Osteocyte (in vitro differentiated cells): ENCODE measurements at regions not wholly inside any gene's neighbourhood (a gene's known extent, or its start where the extent isn't known, plus 50 kb on each side); places are given as distances from the start of the nearest gene placed in this dataset.

Source experiments
- DNase-seq: peaks from one replicate; pipeline ENCODE4 v3.0.0; 2021; ENCODE audit warnings: mixed read lengths; ENCODE audit not compliant: unreplicated experiment; ENCODE audit errors: extremely low spot score
- H3K27ac Mint-ChIP-seq: one replicate; pipeline ENCODE4 v1.8.0; 2021; ENCODE audit warnings: mild to moderate bottlenecking, mixed read lengths; ENCODE audit not compliant: unreplicated experiment
- H3K27me3 Mint-ChIP-seq: one replicate; pipeline ENCODE4 v1.8.0; 2021; ENCODE audit warnings: mixed read lengths; ENCODE audit not compliant: unreplicated experiment
- H3K36me3 Mint-ChIP-seq: one replicate; pipeline ENCODE4 v1.8.0; 2021; ENCODE audit warnings: mixed read lengths; ENCODE audit not compliant: unreplicated experiment
- H3K4me1 Mint-ChIP-seq: one replicate; pipeline ENCODE4 v1.8.0; 2021; ENCODE audit warnings: mixed read lengths; ENCODE audit not compliant: unreplicated experiment
- H3K4me3 Mint-ChIP-seq: one replicate; pipeline ENCODE4 v1.8.0; 2021; ENCODE audit warnings: mild to moderate bottlenecking, moderate library complexity, mixed read lengths; ENCODE audit not compliant: unreplicated experiment
- H3K9me3 Mint-ChIP-seq: one replicate; pipeline ENCODE4 v1.8.0; 2021; ENCODE audit warnings: mixed read lengths; ENCODE audit not compliant: unreplicated experiment
- TF ChIP-seq, protein P1 (sequence below): fragments of 200-600 bp; sonication (generic); IDR thresholded peaks from 2 replicates; pipeline ENCODE4 v1.5.0; 2021; ENCODE audit warnings: antibody characterized with exemption, mild to moderate bottlenecking, moderate library complexity

GRCh38 chr1:170789063-170789462 is 125.1 kb downstream of the PRRX1 start:
- peaks cover 3% of the 10 kb centered on the region for H3K36me3 Mint-ChIP-seq
- H3K27me3 Mint-ChIP-seq: no peaks in the 10 kb centered on the region
- H3K4me1 Mint-ChIP-seq: peaks cover 35% of the 10 kb centered on the region
- no peak overlapping the region for H3K4me3 Mint-ChIP-seq
- no peak overlapping the region for H3K27ac Mint-ChIP-seq
- H3K9me3 Mint-ChIP-seq: peaks cover 9% of the 10 kb centered on the region
- DNase-seq: no peak
- TF ChIP-seq, protein P1, sequence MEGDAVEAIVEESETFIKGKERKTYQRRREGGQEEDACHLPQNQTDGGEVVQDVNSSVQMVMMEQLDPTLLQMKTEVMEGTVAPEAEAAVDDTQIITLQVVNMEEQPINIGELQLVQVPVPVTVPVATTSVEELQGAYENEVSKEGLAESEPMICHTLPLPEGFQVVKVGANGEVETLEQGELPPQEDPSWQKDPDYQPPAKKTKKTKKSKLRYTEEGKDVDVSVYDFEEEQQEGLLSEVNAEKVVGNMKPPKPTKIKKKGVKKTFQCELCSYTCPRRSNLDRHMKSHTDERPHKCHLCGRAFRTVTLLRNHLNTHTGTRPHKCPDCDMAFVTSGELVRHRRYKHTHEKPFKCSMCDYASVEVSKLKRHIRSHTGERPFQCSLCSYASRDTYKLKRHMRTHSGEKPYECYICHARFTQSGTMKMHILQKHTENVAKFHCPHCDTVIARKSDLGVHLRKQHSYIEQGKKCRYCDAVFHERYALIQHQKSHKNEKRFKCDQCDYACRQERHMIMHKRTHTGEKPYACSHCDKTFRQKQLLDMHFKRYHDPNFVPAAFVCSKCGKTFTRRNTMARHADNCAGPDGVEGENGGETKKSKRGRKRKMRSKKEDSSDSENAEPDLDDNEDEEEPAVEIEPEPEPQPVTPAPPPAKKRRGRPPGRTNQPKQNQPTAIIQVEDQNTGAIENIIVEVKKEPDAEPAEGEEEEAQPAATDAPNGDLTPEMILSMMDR: no peak

DNA sequence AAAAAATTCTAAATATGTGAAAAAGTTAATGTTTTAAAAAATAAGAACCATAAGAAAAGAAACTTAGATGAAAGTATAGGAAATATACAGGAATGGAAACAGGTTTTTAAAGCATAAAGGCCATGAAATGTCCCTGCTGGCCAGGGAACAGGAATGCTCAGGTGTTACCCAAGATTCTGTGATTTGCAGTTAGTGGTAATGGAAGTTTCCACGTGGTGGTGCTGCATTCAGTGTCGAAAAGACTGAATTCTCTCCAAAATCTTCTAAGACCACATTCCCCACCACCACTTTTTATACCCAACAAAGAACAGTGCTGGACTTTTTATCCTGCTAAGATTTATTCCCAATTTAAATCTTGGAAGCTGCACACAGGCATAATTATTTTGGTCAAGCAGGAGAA is 126.2 kb downstream of the PRRX1 start:
- no peak for DNase-seq
- peak overlapping the region; percentile 67 for H3K27ac Mint-ChIP-seq
- H3K27me3 Mint-ChIP-seq: no peaks in the 10 kb centered on the region
- no peak overlapping the region for H3K4me3 Mint-ChIP-seq
- TF ChIP-seq, protein P1: peak; percentile 45
- H3K4me1 Mint-ChIP-seq: peaks cover 35% of the 10 kb centered on the region
- peaks cover 9% of the 10 kb centered on the region for H3K9me3 Mint-ChIP-seq
- peaks cover 3% of the 10 kb centered on the region for H3K36me3 Mint-ChIP-seq

- Mint-ChIP-seq H3K9me3 (peaks cover 5% of the 10 kb centered on the region), H3K27ac (peak overlapping the region; percentile 67), H3K36me3 (peaks cover 3% of the 10 kb centered on the region), H3K4me3 (no peak overlapping the region), H3K27me3 (no peaks in the 10 kb centered on the region), H3K4me1 (peaks cover 35% of the 10 kb centered on the region)
- TF ChIP-seq, protein P1: no peak
- DNase-seq: no peak
Observed at GRCh38 chr1:170790651-170791071, 126.7 kb downstream of the PRRX1 start.

- H3K9me3 Mint-ChIP-seq: peaks cover 3% of the 10 kb centered on the region
- H3K27ac Mint-ChIP-seq: peak overlapping the region; percentile 44
- no peak for DNase-seq
- no peaks in the 10 kb centered on the region for H3K27me3 Mint-ChIP-seq
- peaks cover 3% of the 10 kb centered on the region for H3K36me3 Mint-ChIP-seq
- no peak overlapping the region for H3K4me3 Mint-ChIP-seq
- TF ChIP-seq, protein P1: no peak
- H3K4me1 Mint-ChIP-seq: peaks cover 35% of the 10 kb centered on the region
Observed at GRCh38 chr1:170791941-170792340, 128.0 kb downstream of the PRRX1 start.

DNA sequence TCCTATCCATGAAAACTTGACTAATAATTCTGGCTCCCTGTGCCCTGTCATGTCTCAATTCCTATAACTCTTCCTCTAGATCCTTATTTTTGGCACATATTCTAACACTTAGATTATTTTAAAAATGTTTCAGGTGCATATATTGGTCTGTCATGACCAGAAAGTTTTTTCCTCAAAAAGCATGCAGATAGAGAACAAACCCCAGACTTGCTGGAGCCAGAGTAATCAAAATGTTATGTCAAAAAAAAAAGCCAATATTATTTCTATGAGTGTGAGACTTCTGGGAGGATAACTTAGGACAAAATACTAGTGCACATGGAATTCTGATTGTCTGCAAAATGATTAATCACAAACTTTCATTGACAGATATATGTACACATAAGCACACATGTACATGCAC is 135.1 kb upstream of the MROH9 start:
- DNase-seq: no peak
- Mint-ChIP-seq H3K27me3 (no peaks in the 10 kb centered on the region), H3K27ac (no peak overlapping the region), H3K36me3 (no peaks in the 10 kb centered on the region), H3K4me1 (peaks cover 31% of the 10 kb centered on the region), H3K9me3 (peaks cover 4% of the 10 kb centered on the region), H3K4me3 (no peak overlapping the region)
- TF ChIP-seq, protein P1: no peak
